Neural progenitor cell (in vitro differentiated cells): ENCODE measurements at regions not wholly inside any gene's neighbourhood (a gene's known extent, or its start where the extent isn't known, plus 50 kb on each side); places are given as distances from the start of the nearest gene placed in this dataset.

Experiments
- DNase-seq: peaks from one replicate; pipeline ENCODE4 v3.0.0-alpha.2; 2016; ENCODE audit warnings: low spot score
- H2AFZ ChIP-seq: fragments of 200-600 bp; sonication (generic); replicated peaks from 2 replicates; pipeline ENCODE4 v1.6.1; 2016; ENCODE audit warnings: antibody characterized with exemption
- H3F3A ChIP-seq: fragments of 200-600 bp; sonication (generic); 2 replicates; pipeline ENCODE4 v1.6.1; 2016; ENCODE audit warnings: antibody characterized with exemption, low read depth
- H3K27ac ChIP-seq: fragments of 200-600 bp; sonication (generic); 2 replicates; pipeline ENCODE4 v1.5.1; 2016; ENCODE audit warnings: mild to moderate bottlenecking
- H3K27me3 ChIP-seq: fragments of 200-600 bp; sonication (generic); 2 replicates; pipeline ENCODE4 v1.6.1; 2016; ENCODE audit warnings: mild to moderate bottlenecking, moderate library complexity
- H3K36me3 ChIP-seq: fragments of 200-600 bp; sonication (generic); 2 replicates; pipeline ENCODE4 v1.5.1; 2016
- H3K4me1 ChIP-seq: fragments of 200-600 bp; sonication (generic); 2 replicates; pipeline ENCODE4 v1.6.1; 2016; ENCODE audit warnings: mixed run types
- H3K4me2 ChIP-seq: fragments of 200-600 bp; sonication (generic); 2 replicates; pipeline ENCODE4 v1.6.1; 2016
- H3K4me3 ChIP-seq: fragments of 200-600 bp; sonication (generic); 2 replicates; pipeline ENCODE4 v1.5.1; 2016
- H3K79me2 ChIP-seq: fragments of 200-600 bp; sonication (generic); 2 replicates; pipeline ENCODE4 v1.6.1; 2016; ENCODE audit warnings: low read depth
- H3K9ac ChIP-seq: fragments of 200-600 bp; sonication (generic); 2 replicates; pipeline ENCODE4 v1.6.1; 2016
- H3K9me3 ChIP-seq: fragments of 200-600 bp; sonication (generic); 2 replicates; pipeline ENCODE4 v1.5.1; 2016; ENCODE audit warnings: low read depth
- H4K20me1 ChIP-seq: fragments of 200-600 bp; sonication (generic); 2 replicates; pipeline ENCODE4 v1.6.1; 2016; ENCODE audit warnings: low read depth
- H3K27ac Mint-ChIP-seq: 3 replicates; pipeline ENCODE4 v1.8.0; 2021; ENCODE audit warnings: mixed read lengths
- H3K27me3 Mint-ChIP-seq: 2 replicates; pipeline ENCODE4 v1.8.0; 2022; ENCODE audit warnings: low read depth, mild to moderate bottlenecking, inconsistent platforms, moderate library complexity, mixed read lengths; ENCODE audit not compliant: insufficient read depth
- H3K36me3 Mint-ChIP-seq: 3 replicates; pipeline ENCODE4 v1.8.0; 2021; ENCODE audit warnings: mixed read lengths
- H3K4me1 Mint-ChIP-seq: 3 replicates; pipeline ENCODE4 v1.8.0; 2021; ENCODE audit warnings: mixed read lengths
- H3K4me3 Mint-ChIP-seq: 3 replicates; pipeline ENCODE4 v1.8.0; 2021; ENCODE audit warnings: mild to moderate bottlenecking, moderate library complexity, mixed read lengths
- H3K9me3 Mint-ChIP-seq: 3 replicates; pipeline ENCODE4 v1.8.0; 2020; ENCODE audit warnings: mixed read lengths
- EZH2 ChIP-seq: fragments of 200-600 bp; sonication (generic); IDR thresholded peaks from 2 replicates; pipeline ENCODE4 v1.6.1; 2017; ENCODE audit warnings: antibody characterized with exemption, mild to moderate bottlenecking, moderate library complexity
- EZH2phosphoT487 ChIP-seq: fragments of 200-600 bp; sonication (generic); IDR thresholded peaks from 2 replicates; pipeline ENCODE4 v1.6.1; 2017; ENCODE audit warnings: antibody characterized with exemption
- TF ChIP-seq, protein P1 (sequence below): fragments of 200-600 bp; sonication (generic); IDR thresholded peaks from 2 replicates; pipeline ENCODE4 v1.5.1; 2017; ENCODE audit warnings: antibody characterized with exemption, mild to moderate bottlenecking

DNA sequence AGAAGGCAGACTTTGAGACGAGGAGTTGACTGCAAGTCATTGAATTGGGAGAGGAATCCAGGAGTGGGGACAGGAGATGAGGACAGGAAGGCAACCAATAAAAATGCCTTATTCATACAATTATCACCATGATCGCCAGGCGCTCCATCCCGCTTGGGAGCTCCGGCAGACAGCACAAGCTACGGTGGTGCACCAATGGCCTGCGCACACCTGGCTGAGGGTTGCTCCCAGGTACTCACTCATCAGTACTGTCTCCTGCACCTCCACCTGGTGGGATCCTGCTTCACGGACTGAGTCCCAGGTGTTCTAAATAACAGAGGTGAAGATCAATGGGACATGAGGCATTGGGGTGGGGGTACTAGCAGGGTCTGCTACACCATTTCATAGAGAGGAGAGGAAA is 160.0 kb upstream of the TNRC6C start:
- Histone ChIP-seq H3F3A (peaks cover 14% of the 10 kb centered on the region), H3K4me1 (peaks cover 20% of the 10 kb centered on the region)
- H3K27me3 Mint-ChIP-seq: peaks cover 30% of the 10 kb centered on the region

DNA sequence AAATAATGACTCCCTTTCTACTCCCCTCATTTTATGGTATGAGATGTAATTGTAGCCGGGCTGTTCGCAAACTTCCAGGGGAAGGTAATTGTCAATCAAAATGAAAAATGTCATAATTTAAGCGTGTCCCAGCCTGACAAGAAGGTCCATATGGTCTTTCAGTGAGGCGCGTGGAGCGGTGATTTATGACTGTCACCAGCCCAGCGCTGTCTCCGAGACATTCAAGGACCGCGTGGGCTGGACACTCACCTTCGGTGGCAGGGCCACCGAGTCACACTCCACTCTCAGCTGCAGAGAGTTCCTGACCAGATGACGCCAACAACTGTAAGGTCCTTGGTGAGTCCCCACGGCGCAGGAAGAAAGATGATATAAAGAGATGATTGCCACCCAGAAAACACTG is 157.7 kb upstream of the TNRC6C start:
- Histone ChIP-seq H3F3A (peaks cover 14% of the 10 kb centered on the region), H3K9me3 (no peaks in the 10 kb centered on the region), H3K27me3 (no peaks in the 10 kb centered on the region), H3K4me3 (no peak overlapping the region), H2AFZ (no peak overlapping the region), H3K79me2 (no peaks in the 10 kb centered on the region), H3K36me3 (no peaks in the 10 kb centered on the region), H3K4me2 (no peak overlapping the region), H3K4me1 (peaks cover 32% of the 10 kb centered on the region), H3K27ac (no peak overlapping the region), H3K9ac (no peak overlapping the region), H4K20me1 (no peaks in the 10 kb centered on the region)
- H3K9me3 Mint-ChIP-seq: no peaks in the 10 kb centered on the region
- H3K4me1 Mint-ChIP-seq: peaks cover 57% of the 10 kb centered on the region
- no peak for DNase-seq
- H3K27me3 Mint-ChIP-seq: peaks cover 32% of the 10 kb centered on the region
- H3K36me3 Mint-ChIP-seq: no peaks in the 10 kb centered on the region
- peak overlapping the region; percentile 13 for H3K4me3 Mint-ChIP-seq
- H3K27ac Mint-ChIP-seq: peak overlapping the region; percentile 22
- TF ChIP-seq EZH2 (no peak), EZH2phosphoT487 (no peak)
- TF ChIP-seq, protein P1, sequence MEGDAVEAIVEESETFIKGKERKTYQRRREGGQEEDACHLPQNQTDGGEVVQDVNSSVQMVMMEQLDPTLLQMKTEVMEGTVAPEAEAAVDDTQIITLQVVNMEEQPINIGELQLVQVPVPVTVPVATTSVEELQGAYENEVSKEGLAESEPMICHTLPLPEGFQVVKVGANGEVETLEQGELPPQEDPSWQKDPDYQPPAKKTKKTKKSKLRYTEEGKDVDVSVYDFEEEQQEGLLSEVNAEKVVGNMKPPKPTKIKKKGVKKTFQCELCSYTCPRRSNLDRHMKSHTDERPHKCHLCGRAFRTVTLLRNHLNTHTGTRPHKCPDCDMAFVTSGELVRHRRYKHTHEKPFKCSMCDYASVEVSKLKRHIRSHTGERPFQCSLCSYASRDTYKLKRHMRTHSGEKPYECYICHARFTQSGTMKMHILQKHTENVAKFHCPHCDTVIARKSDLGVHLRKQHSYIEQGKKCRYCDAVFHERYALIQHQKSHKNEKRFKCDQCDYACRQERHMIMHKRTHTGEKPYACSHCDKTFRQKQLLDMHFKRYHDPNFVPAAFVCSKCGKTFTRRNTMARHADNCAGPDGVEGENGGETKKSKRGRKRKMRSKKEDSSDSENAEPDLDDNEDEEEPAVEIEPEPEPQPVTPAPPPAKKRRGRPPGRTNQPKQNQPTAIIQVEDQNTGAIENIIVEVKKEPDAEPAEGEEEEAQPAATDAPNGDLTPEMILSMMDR: no peak

More for the DNA sequence above, 160.0 kb upstream of the TNRC6C start:
- Mint-ChIP-seq H3K27ac (no peak overlapping the region), H3K9me3 (no peaks in the 10 kb centered on the region), H3K36me3 (no peaks in the 10 kb centered on the region), H3K4me3 (no peak overlapping the region), H3K4me1 (peaks cover 46% of the 10 kb centered on the region)
- H3K36me3 ChIP-seq: no peaks in the 10 kb centered on the region
- H2AFZ ChIP-seq: no peak overlapping the region
- H3K79me2 ChIP-seq: no peaks in the 10 kb centered on the region
- H3K4me3 ChIP-seq: no peak overlapping the region
- no peaks in the 10 kb centered on the region for H4K20me1 ChIP-seq
- H3K4me2 ChIP-seq: no peak overlapping the region
- no peak overlapping the region for H3K9ac ChIP-seq
- H3K27ac ChIP-seq: no peak overlapping the region
- TF ChIP-seq, protein P1: no peak
- no peak for TF ChIP-seq EZH2phosphoT487
- no peak for TF ChIP-seq EZH2
- DNase-seq: no peak
- peaks cover 9% of the 10 kb centered on the region for H3K27me3 ChIP-seq
- H3K9me3 ChIP-seq: no peaks in the 10 kb centered on the region

DNA sequence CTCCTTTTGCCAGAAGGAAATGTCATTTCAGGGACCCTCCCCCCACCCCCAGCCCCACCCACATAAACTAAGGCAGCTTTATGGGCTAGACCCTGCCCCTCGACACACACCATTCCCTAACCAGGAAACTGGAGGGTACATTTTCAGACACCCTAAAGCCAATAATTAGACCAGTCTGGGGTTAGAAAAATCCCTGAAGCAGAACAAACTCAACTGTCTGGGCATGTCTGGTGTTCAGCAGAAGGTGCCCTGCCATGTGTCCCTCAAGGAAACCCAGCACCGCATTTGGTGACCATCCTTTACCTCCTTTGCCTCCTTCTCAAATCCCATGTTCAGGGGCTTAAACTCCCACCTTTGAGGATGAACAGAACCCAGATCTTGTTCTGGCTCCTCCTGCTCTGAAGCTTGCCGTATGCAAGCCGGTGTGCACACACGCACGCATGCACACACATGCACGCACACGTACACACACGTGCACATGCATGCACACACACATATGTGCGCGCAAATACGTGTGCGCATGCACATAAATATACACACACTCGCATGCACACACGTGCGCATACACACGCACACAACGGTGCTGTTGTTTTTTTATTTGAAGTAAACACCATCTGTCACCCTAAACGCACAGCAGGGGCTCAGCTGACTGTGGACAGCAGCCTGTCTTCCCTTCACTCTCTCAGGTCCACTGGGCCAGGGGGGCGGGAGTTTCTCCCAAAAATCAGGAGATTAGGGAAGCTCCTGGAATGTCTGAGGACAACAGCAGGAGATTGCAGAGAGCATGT is 156.8 kb upstream of the TNRC6C start:
- Mint-ChIP-seq H3K36me3 (no peaks in the 10 kb centered on the region), H3K27ac (peak overlapping the region; percentile 30), H3K4me1 (peaks cover 57% of the 10 kb centered on the region), H3K9me3 (no peaks in the 10 kb centered on the region), H3K4me3 (peak overlapping the region; percentile 62), H3K27me3 (peaks cover 30% of the 10 kb centered on the region)
- Histone ChIP-seq H3F3A (peaks cover 14% of the 10 kb centered on the region), H3K4me3 (no peak overlapping the region), H3K79me2 (no peaks in the 10 kb centered on the region), H3K36me3 (no peaks in the 10 kb centered on the region), H3K9ac (no peak overlapping the region), H3K4me1 (peaks cover 32% of the 10 kb centered on the region), H3K9me3 (no peaks in the 10 kb centered on the region), H3K27me3 (no peaks in the 10 kb centered on the region), H4K20me1 (no peaks in the 10 kb centered on the region), H3K27ac (no peak overlapping the region), H3K4me2 (peak overlapping the region; percentile 74), H2AFZ (no peak overlapping the region)
- TF ChIP-seq, protein P1: no peak
- TF ChIP-seq EZH2 (no peak), EZH2phosphoT487 (no peak)
- peak; percentile 59 for DNase-seq
